ENCODE measurements at regions not wholly inside any gene's neighbourhood (a gene's known extent, or its start where the extent isn't known, plus 50 kb on each side); places are given as distances from the start of the nearest gene placed in this dataset.
"Not testable (repeated sequence)": the region's sequence is repeated elsewhere in the genome, so short reads cannot be mapped to it uniquely, and the experiment has no call there.

DNA sequence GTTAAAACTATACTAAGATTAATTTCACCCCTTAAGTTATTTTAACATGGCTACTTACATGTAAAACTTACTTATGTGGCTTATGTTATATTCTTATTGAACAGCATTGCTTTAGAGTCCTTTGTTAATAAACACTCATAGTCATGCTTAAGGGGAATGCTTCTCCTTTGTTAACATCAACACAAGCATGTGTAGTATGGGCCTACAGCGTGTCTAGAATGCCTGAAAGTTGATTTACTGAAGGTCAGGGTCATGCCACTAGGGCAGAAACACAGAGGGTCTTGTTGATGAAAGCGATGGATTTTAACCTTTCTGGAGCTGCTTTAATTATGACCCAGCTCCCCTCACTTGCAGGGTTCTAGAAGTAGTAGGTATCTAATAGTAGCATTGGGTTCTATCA is 159.8 kb upstream of the DLX2 start:
- H3K27ac Mint-ChIP-seq: no peak overlapping the region

DNA sequence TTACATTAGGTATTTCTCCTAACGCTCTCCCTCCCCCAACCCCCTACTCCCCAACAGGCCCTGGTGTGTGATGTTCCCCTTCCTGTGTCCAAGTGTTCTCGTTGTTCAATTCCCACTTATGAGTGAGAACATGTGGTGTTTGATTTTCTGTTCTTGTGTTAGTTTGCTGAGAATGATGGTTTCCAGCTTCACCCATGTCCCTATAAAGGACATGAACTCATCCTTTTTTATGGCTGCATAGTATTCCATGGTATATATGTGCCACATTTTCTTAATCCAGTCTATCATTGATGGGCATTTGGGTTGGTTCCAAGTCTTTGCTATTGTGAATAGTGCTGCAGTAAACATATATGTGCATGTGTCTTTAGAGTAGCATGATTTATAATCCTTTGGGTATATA is 162.1 kb upstream of the DLX2 start:
- not testable (repeated sequence) for H3K4me3 ChIP-seq; H3K27me3 Mint-ChIP-seq (ENCODE audit: insufficient read depth, low read depth); H4K20me1 ChIP-seq (ENCODE audit: low read depth); H3K9ac ChIP-seq; H3K27ac ChIP-seq; H2AFZ ChIP-seq (replicated peaks); H3F3A ChIP-seq (ENCODE audit: low read depth); H3K9me3 ChIP-seq (ENCODE audit: low read depth); H3K27me3 ChIP-seq; H3K4me3 Mint-ChIP-seq; H3K79me2 ChIP-seq (ENCODE audit: low read depth); H3K36me3 Mint-ChIP-seq; H3K36me3 ChIP-seq; DNase-seq (ENCODE audit: low spot score); H3K4me2 ChIP-seq
- H3K9me3 Mint-ChIP-seq: peaks cover 24% of the 10 kb centered on the region
- peaks cover 27% of the 10 kb centered on the region for H3K4me1 Mint-ChIP-seq
- peak overlapping the region; percentile 33 for H3K27ac Mint-ChIP-seq
- peaks cover 20% of the 10 kb centered on the region for H3K4me1 ChIP-seq

More for the DNA sequence above, 159.8 kb upstream of the DLX2 start:
- no peak overlapping the region for H3K9ac ChIP-seq
- no peak for DNase-seq (ENCODE audit: low spot score)
- no peaks in the 10 kb centered on the region for H3K36me3 ChIP-seq
- Mint-ChIP-seq H3K4me1 (peaks cover 32% of the 10 kb centered on the region), H3K27me3 (ENCODE audit: insufficient read depth, low read depth) (peaks cover 4% of the 10 kb centered on the region), H3K36me3 (no peaks in the 10 kb centered on the region), H3K9me3 (peaks cover 22% of the 10 kb centered on the region), H3K4me3 (no peak overlapping the region)
- no peaks in the 10 kb centered on the region for H4K20me1 ChIP-seq (ENCODE audit: low read depth)
- H3K9me3 ChIP-seq (ENCODE audit: low read depth): no peaks in the 10 kb centered on the region
- no peaks in the 10 kb centered on the region for H3K79me2 ChIP-seq (ENCODE audit: low read depth)
- no peak overlapping the region for H3K27ac ChIP-seq
- H3K4me1 ChIP-seq: peaks cover 21% of the 10 kb centered on the region
- H2AFZ ChIP-seq (replicated peaks): no peak overlapping the region
- TF ChIP-seq EZH2 (IDR thresholded peaks at IDR 0.05) (no peak), EZH2phosphoT487 (IDR thresholded peaks at IDR 0.05) (no peak)
- TF ChIP-seq, protein P1, sequence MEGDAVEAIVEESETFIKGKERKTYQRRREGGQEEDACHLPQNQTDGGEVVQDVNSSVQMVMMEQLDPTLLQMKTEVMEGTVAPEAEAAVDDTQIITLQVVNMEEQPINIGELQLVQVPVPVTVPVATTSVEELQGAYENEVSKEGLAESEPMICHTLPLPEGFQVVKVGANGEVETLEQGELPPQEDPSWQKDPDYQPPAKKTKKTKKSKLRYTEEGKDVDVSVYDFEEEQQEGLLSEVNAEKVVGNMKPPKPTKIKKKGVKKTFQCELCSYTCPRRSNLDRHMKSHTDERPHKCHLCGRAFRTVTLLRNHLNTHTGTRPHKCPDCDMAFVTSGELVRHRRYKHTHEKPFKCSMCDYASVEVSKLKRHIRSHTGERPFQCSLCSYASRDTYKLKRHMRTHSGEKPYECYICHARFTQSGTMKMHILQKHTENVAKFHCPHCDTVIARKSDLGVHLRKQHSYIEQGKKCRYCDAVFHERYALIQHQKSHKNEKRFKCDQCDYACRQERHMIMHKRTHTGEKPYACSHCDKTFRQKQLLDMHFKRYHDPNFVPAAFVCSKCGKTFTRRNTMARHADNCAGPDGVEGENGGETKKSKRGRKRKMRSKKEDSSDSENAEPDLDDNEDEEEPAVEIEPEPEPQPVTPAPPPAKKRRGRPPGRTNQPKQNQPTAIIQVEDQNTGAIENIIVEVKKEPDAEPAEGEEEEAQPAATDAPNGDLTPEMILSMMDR (IDR thresholded peaks at IDR 0.05): no peak
- H3K4me2 ChIP-seq: no peak overlapping the region
- H3K27me3 ChIP-seq: no peaks in the 10 kb centered on the region
- H3K4me3 ChIP-seq: no peak overlapping the region
- peaks cover 5% of the 10 kb centered on the region for H3F3A ChIP-seq (ENCODE audit: low read depth)

DNA sequence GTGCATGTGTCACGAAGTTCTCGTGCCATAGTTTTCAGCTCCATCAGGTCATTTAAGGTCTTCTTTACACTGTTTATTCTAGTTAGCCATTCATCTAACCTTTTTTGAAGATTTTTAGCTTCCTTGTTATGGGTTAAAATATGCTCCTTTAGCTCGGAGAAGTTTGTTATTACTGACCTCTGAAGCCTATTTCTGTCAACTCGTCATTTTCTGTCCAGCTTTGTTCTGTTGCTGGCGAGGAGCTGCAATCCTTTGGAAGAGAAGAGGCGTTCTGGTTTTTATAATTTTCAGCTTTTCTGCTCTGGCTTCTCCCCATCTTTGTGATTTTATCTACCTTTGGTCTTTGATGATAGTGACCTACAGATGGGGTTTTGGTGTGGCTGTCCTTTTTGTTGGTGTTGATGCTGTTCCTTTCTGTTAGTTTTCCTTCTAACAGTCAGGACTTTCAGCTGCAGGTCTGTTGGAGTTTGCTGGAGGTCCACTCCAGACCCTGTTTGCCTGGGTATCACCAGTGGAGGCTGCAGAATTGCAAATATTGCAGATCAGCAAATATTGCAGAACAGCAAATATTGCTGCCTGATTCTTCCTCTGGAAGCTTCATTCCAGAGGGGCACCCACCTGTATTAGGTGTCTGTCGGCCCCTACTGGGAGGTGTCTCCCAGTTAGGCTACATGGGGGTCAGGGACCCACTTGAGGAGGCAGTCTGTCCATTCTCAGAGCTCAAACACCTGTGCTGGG is 157.7 kb upstream of the ITGA6 start:
- Histone ChIP-seq H3K4me1 (peaks cover 19% of the 10 kb centered on the region), H2AFZ (replicated peaks) (peak overlapping the region; percentile 95), H3K4me2 (peak overlapping the region; percentile 53)
- H3K9ac ChIP-seq; H3K79me2 ChIP-seq (ENCODE audit: low read depth); DNase-seq (ENCODE audit: low spot score); H3K27ac Mint-ChIP-seq; H3K27me3 ChIP-seq; H3K4me3 ChIP-seq; H3K27me3 Mint-ChIP-seq (ENCODE audit: insufficient read depth, low read depth); H3F3A ChIP-seq (ENCODE audit: low read depth); H3K27ac ChIP-seq; H3K36me3 ChIP-seq; H3K9me3 ChIP-seq (ENCODE audit: low read depth); H3K36me3 Mint-ChIP-seq; H3K4me3 Mint-ChIP-seq; H4K20me1 ChIP-seq (ENCODE audit: low read depth): not testable (repeated sequence)
- Mint-ChIP-seq H3K4me1 (peaks cover 12% of the 10 kb centered on the region), H3K9me3 (peaks cover 29% of the 10 kb centered on the region)

DNA sequence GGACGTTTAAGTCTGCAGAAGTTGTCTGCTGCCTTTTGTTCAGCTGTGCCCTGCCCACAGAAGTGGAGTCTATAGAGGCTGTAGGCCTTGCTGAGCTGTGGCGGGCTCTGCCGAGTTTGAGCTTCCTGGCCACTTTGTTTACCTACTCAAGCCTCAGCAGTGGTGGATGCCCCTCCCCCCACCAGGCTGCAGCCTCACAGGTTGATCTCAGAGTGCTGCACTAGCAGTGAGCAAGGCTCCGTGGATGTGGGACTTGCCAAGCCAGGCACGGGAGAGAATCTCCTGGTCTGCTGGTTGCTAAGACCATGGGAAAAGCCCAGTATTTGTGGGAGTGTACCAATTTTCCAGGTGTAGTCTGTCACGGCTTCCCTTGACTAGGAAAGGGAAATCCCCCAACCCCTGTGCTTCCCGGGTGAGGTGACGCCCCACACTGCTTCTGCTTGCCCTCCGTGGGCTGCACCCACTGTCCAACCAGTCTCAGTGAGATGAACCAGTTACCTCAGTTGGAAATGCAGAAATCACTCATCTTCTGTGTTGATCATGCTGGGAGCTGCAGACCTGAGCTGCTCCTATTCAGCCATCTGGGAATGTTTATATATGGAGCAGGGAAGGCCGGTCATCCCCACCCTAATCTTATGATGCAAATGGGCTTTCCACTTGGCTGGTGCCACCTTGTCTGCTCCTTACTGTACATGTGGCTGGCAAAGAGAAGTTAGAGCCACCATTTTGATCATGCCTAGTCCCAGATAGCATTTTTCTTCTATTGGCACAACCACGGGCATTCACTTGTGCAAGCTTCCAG is 156.9 kb upstream of the ITGA6 start:
- H3K9ac ChIP-seq: no peak overlapping the region
- Mint-ChIP-seq H3K27ac (no peak overlapping the region), H3K4me3 (no peak overlapping the region), H3K4me1 (peaks cover 18% of the 10 kb centered on the region), H3K36me3 (no peaks in the 10 kb centered on the region), H3K9me3 (peaks cover 23% of the 10 kb centered on the region), H3K27me3 (ENCODE audit: insufficient read depth, low read depth) (peaks cover 3% of the 10 kb centered on the region)
- H3K4me2 ChIP-seq: peak overlapping the region; percentile 53
- H3K27ac ChIP-seq: no peak overlapping the region
- TF ChIP-seq, protein P1 (IDR thresholded peaks at IDR 0.05): no peak
- no peak for TF ChIP-seq EZH2 (IDR thresholded peaks at IDR 0.05)
- no peak for TF ChIP-seq EZH2phosphoT487 (IDR thresholded peaks at IDR 0.05)
- H2AFZ ChIP-seq (replicated peaks): peak overlapping the region; percentile 95
- H3K4me3 ChIP-seq: no peak overlapping the region
- H3K36me3 ChIP-seq: no peaks in the 10 kb centered on the region
- H3K27me3 ChIP-seq: no peaks in the 10 kb centered on the region
- H3K9me3 ChIP-seq (ENCODE audit: low read depth): no peaks in the 10 kb centered on the region
- no peaks in the 10 kb centered on the region for H4K20me1 ChIP-seq (ENCODE audit: low read depth)
- H3K4me1 ChIP-seq: peaks cover 27% of the 10 kb centered on the region
- peak; percentile 52 for DNase-seq (ENCODE audit: low spot score)
- H3F3A ChIP-seq (ENCODE audit: low read depth): no peaks in the 10 kb centered on the region
- no peaks in the 10 kb centered on the region for H3K79me2 ChIP-seq (ENCODE audit: low read depth)

Data from neural progenitor cell (in vitro differentiated cells).